ENCODE measurements at regions not wholly inside any gene's neighbourhood (a gene's known extent, or its start where the extent isn't known, plus 50 kb on each side); places are given as distances from the start of the nearest gene placed in this dataset.

- no peak for TF ChIP-seq EZH2phosphoT487 (IDR thresholded peaks at IDR 0.05; ENCODE audit: low read depth)
- no peak for TF ChIP-seq CTCF (IDR thresholded peaks at IDR 0.05; ENCODE audit: low read depth, low read length)
Observed at GRCh38 chr1:106785176-106785575, 271.3 kb upstream of the PRMT6 start.

Data from OCI-LY3 (cell line).